HG03060 (cell line): ENCODE measurements at regions not wholly inside any gene's neighbourhood (a gene's known extent, or its start where the extent isn't known, plus 50 kb on each side); places are given as distances from the start of the nearest gene placed in this dataset.

Source experiments
- ATAC-seq: cut with Tn5 transposase; IDR thresholded peaks from one replicate; pipeline ENCODE4 v1.9.1; 2021; ENCODE audit warnings: low read depth, moderate number of reproducible peaks; ENCODE audit not compliant: unreplicated experiment

GRCh38 chr11:81089242-81089641 lies 1644.4 kb downstream of the FAM181B start:
- ATAC-seq, result no peak

- ATAC-seq, result no peak
Measured at GRCh38 chr11:81080476-81080875, 1639.6 kb upstream of the TENM4 start.

GRCh38 chr11:81072273-81072672 lies 1631.4 kb upstream of the TENM4 start:
- ATAC-seq, result no peak

GRCh38 chr11:81071606-81072005 lies 1630.8 kb upstream of the TENM4 start:
- no peak for ATAC-seq

GRCh38 chr11:81070948-81071347 lies 1630.1 kb upstream of the TENM4 start:
- ATAC-seq, result peak; percentile 55

- no peak for ATAC-seq
Measured at GRCh38 chr11:81059356-81059755, 1618.5 kb upstream of the TENM4 start.

- ATAC-seq, result no peak
Measured at GRCh38 chr11:81052344-81053158, 1611.7 kb upstream of the TENM4 start.

- no peak for ATAC-seq
Measured at GRCh38 chr11:81039916-81040524, 1599.2 kb upstream of the TENM4 start.

GRCh38 chr11:81036168-81036870 lies 1595.5 kb upstream of the TENM4 start:
- ATAC-seq, result no peak

- no peak for ATAC-seq
Measured at GRCh38 chr11:81033779-81034540, 1593.1 kb upstream of the TENM4 start.

GRCh38 chr11:81032906-81033305 lies 1592.1 kb upstream of the TENM4 start:
- no peak for ATAC-seq

GRCh38 chr11:81030186-81030585 lies 1589.4 kb upstream of the TENM4 start:
- no peak for ATAC-seq

GRCh38 chr11:81026032-81026431 lies 1585.2 kb upstream of the TENM4 start:
- no peak for ATAC-seq

- ATAC-seq, result no peak
Measured at GRCh38 chr11:81022057-81022456, 1581.2 kb upstream of the TENM4 start.

GRCh38 chr11:81010631-81011030 lies 1569.8 kb upstream of the TENM4 start:
- no peak for ATAC-seq

- no peak for ATAC-seq
Measured at GRCh38 chr11:81007046-81007445, 1566.2 kb upstream of the TENM4 start.

GRCh38 chr11:81005595-81005994 lies 1564.8 kb upstream of the TENM4 start:
- ATAC-seq, result peak; percentile 50

- no peak for ATAC-seq
Measured at GRCh38 chr11:81004576-81004975, 1563.7 kb upstream of the TENM4 start.

- ATAC-seq, result no peak
Measured at GRCh38 chr11:81002374-81002773, 1561.5 kb upstream of the TENM4 start.

- ATAC-seq, result no peak
Measured at GRCh38 chr11:81000735-81001134, 1559.9 kb upstream of the TENM4 start.

- no peak for ATAC-seq
Measured at GRCh38 chr11:81000334-81000733, 1559.5 kb upstream of the TENM4 start.
